Upper lobe of right lung (tissue), 1 donor: ENCODE measurements at regions not wholly inside any gene's neighbourhood (a gene's known extent, or its start where the extent isn't known, plus 50 kb on each side); places are given as distances from the start of the nearest gene placed in this dataset.

Source experiments
- ATAC-seq: fragments of 200-7000 bp; cut with Tn5 transposase; one replicate; pipeline ENCODE4 v1.9.1; 2020; ENCODE audit warnings: mild to moderate bottlenecking, moderate library complexity
- DNase-seq: peaks from one replicate; pipeline ENCODE4 v3.0.0-alpha.2; 2020
- H3K27ac ChIP-seq: fragments of 200-600 bp; one replicate; pipeline ENCODE4 v1.8.0; 2022
- H3K27me3 ChIP-seq: fragments of 200-600 bp; one replicate; pipeline ENCODE4 v1.8.0; 2022; ENCODE audit warnings: mild to moderate bottlenecking
- H3K36me3 ChIP-seq: fragments of 200-600 bp; one replicate; pipeline ENCODE4 v1.8.0; 2022
- H3K4me1 ChIP-seq: fragments of 200-600 bp; one replicate; pipeline ENCODE4 v1.8.0; 2022
- H3K4me3 ChIP-seq: fragments of 200-600 bp; one replicate; pipeline ENCODE4 v1.8.0; 2022; ENCODE audit warnings: mild to moderate bottlenecking
- H3K9me3 ChIP-seq: fragments of 200-600 bp; one replicate; pipeline ENCODE4 v1.8.0; 2022
- intact Hi-C: fragments of 100-400 bp; cut with DNase I; formaldehyde crosslinking; loops from one replicate; pipeline ENCODE4 v1.11.0; 2022
- TF ChIP-seq, protein P1 (sequence below): fragments of 200-600 bp; IDR thresholded peaks from one replicate; pipeline ENCODE4 v1.8.0; 2022; ENCODE audit warnings: antibody characterized with exemption
- donor health status: DM: no; HTN: yes; CAD: no; lungs with severe emphysema.

DNA sequence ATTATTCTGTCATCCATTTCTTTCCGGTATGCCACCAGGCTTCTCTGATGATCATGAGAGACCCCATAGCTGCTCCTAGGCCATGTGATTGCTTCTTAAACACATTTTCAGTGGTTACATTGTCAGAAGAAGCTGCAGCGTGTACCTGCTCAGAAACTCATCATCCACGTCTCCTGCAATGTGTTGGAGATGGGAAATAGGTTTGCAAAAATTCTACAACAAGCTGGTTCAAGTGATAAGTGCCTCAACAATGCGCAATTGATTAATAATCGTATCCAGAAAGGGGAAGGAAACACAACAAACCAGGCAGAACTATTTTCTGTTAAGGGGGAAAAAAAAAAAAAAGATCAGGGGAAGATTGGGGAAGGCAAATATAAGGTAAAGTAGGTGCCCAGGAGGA lies 75.7 kb upstream of the THUMPD2 start:
- intact Hi-C loops, result no loop called here
- H3K36me3 ChIP-seq, result no peaks in the 10 kb centered on the region
- no peak overlapping the region for H3K27ac ChIP-seq
- TF ChIP-seq, protein P1, sequence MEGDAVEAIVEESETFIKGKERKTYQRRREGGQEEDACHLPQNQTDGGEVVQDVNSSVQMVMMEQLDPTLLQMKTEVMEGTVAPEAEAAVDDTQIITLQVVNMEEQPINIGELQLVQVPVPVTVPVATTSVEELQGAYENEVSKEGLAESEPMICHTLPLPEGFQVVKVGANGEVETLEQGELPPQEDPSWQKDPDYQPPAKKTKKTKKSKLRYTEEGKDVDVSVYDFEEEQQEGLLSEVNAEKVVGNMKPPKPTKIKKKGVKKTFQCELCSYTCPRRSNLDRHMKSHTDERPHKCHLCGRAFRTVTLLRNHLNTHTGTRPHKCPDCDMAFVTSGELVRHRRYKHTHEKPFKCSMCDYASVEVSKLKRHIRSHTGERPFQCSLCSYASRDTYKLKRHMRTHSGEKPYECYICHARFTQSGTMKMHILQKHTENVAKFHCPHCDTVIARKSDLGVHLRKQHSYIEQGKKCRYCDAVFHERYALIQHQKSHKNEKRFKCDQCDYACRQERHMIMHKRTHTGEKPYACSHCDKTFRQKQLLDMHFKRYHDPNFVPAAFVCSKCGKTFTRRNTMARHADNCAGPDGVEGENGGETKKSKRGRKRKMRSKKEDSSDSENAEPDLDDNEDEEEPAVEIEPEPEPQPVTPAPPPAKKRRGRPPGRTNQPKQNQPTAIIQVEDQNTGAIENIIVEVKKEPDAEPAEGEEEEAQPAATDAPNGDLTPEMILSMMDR, result no peak
- H3K4me3 ChIP-seq, result no peak overlapping the region
- no peaks in the 10 kb centered on the region for H3K9me3 ChIP-seq
- DNase-seq (no peak), ATAC-seq (no peak)
- no peaks in the 10 kb centered on the region for H3K27me3 ChIP-seq
- H3K4me1 ChIP-seq, result no peaks in the 10 kb centered on the region

GRCh38 chr2:39852831-39853230 lies 73.8 kb upstream of the THUMPD2 start:
- H3K27me3 ChIP-seq, result no peaks in the 10 kb centered on the region
- no peaks in the 10 kb centered on the region for H3K4me1 ChIP-seq

GRCh38 chr2:39851651-39852110 lies 72.6 kb upstream of the THUMPD2 start:
- intact Hi-C loops, result no loop called here
- TF ChIP-seq, protein P1, result no peak
- H3K36me3 ChIP-seq, result no peaks in the 10 kb centered on the region
- H3K27ac ChIP-seq, result no peak overlapping the region
- H3K27me3 ChIP-seq, result no peaks in the 10 kb centered on the region
- H3K4me1 ChIP-seq, result no peaks in the 10 kb centered on the region
- peak; percentile 41 for ATAC-seq
- no peak for DNase-seq
- H3K4me3 ChIP-seq, result no peak overlapping the region
- H3K9me3 ChIP-seq, result no peaks in the 10 kb centered on the region

More at GRCh38 chr2:39852831-39853230, 73.8 kb upstream of the THUMPD2 start:
- TF ChIP-seq, protein P1, result no peak
- ATAC-seq, result no peak
- H3K4me3 ChIP-seq, result no peak overlapping the region
- no peak for DNase-seq
- intact Hi-C loops, result no loop called here
- no peaks in the 10 kb centered on the region for H3K36me3 ChIP-seq
- no peaks in the 10 kb centered on the region for H3K9me3 ChIP-seq
- no peak overlapping the region for H3K27ac ChIP-seq

GRCh38 chr2:39851251-39851650 lies 72.2 kb upstream of the THUMPD2 start:
- H3K4me1 ChIP-seq, result no peaks in the 10 kb centered on the region
- no peaks in the 10 kb centered on the region for H3K9me3 ChIP-seq
- TF ChIP-seq, protein P1, result no peak
- intact Hi-C loops, result no loop called here
- ATAC-seq (no peak), DNase-seq (no peak)
- H3K36me3 ChIP-seq, result no peaks in the 10 kb centered on the region
- no peak overlapping the region for H3K27ac ChIP-seq
- H3K27me3 ChIP-seq, result no peaks in the 10 kb centered on the region
- H3K4me3 ChIP-seq, result no peak overlapping the region

DNA sequence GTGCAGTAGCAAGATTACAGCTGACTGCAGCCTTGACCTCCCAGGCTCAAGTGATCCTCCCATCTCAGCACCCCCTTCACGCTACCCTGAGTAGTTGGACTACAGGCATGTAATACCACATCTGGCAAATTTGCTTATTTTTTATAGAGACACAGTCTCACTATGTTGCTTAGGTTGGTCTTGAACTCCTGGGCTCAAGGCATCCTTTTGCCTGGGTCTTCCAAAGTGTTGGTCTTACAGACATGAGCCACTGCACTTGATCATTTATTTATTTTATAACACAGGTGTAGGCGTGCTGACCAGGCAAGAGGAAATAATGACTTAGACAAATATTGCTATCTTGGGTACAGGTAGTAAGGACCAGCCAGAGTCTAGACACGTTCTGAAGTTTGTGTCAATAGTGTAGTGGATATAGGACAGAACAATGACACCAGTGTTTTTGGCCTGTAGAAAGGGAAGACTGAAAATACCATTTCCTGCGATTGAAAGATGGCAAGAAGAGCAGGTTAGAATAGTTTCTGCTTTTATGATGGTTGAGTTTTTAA lies 71.0 kb upstream of the THUMPD2 start:
- no peak for ATAC-seq
- Histone ChIP-seq H3K36me3 (no peaks in the 10 kb centered on the region), H3K4me1 (no peaks in the 10 kb centered on the region), H3K4me3 (no peak overlapping the region), H3K27ac (no peak overlapping the region), H3K9me3 (no peaks in the 10 kb centered on the region), H3K27me3 (no peaks in the 10 kb centered on the region)
- DNase-seq, result no peak
- intact Hi-C loops, result no loop called here
- TF ChIP-seq, protein P1, result no peak

DNA sequence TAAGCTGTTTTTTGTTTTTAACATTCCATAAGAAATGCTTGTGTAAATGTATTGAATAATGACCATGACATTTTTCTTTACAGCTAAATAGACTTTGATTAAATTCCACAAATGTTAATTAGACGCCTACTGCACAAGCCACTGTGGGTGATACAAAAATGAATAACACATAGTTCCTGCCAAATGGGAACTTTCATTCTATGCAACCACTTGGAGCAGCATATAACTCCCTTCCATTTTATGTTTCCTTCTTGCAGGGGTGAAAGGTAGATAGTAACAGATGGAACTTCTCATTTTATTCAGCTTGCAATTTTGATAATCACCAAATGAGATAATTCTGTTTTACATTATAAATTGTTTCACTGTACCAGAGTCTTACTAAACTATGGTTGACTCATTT lies 70.0 kb upstream of the THUMPD2 start:
- Histone ChIP-seq H3K4me1 (no peaks in the 10 kb centered on the region), H3K9me3 (no peaks in the 10 kb centered on the region), H3K27ac (no peak overlapping the region), H3K4me3 (no peak overlapping the region), H3K27me3 (no peaks in the 10 kb centered on the region), H3K36me3 (no peaks in the 10 kb centered on the region)
- DNase-seq, result no peak
- no peak for ATAC-seq
- TF ChIP-seq, protein P1, result no peak
- intact Hi-C loops, result no loop called here
